SK-N-SH treated with all-trans-retinoic acid at 6 μM for 48 hours (cell line): ENCODE measurements at regions not wholly inside any gene's neighbourhood (a gene's known extent, or its start where the extent isn't known, plus 50 kb on each side); places are given as distances from the start of the nearest gene placed in this dataset.

ENCODE experiments used
- ATAC-seq: fragments of 200-7000 bp; cut with Tn5 transposase; 3 replicates; pipeline ENCODE4 v1.9.1; 2020; ENCODE audit warnings: mild to moderate bottlenecking, moderate library complexity
- ARNTL ChIP-seq: fragments of 450-650 bp; formaldehyde crosslinking; IDR thresholded peaks from 2 replicates; pipeline ENCODE4 v1.5.0; 2020; ENCODE audit warnings: low read depth, mild to moderate bottlenecking, moderate library complexity, borderline replicate concordance
- BACH2 ChIP-seq: fragments of 250-450 bp; sonication (Bioruptor Pico); IDR thresholded peaks from 2 replicates; pipeline ENCODE4 v1.9.0; 2021; ENCODE audit warnings: mild to moderate bottlenecking, borderline replicate concordance
- CSDC2 ChIP-seq: fragments of 250-450 bp; sonication (Bioruptor Pico); IDR thresholded peaks from 2 replicates; pipeline ENCODE4 v1.5.0; 2020; ENCODE audit warnings: mild to moderate bottlenecking, moderate library complexity
- ESRRG ChIP-seq: fragments of 250-450 bp; sonication (Bioruptor Pico); IDR thresholded peaks from 2 replicates; pipeline ENCODE4 v1.6.1; 2021; ENCODE audit warnings: mild to moderate bottlenecking
- GLIS3 ChIP-seq: fragments of 250-450 bp; sonication (Bioruptor Pico); IDR thresholded peaks from 2 replicates; pipeline ENCODE4 v1.5.0; 2020; ENCODE audit warnings: mild to moderate bottlenecking, moderate library complexity
- ISL1 ChIP-seq: fragments of 250-450 bp; sonication (Bioruptor Pico); IDR thresholded peaks from 2 replicates; pipeline ENCODE4 v2.1.2; 2022; ENCODE audit warnings: mild to moderate bottlenecking, moderate library complexity
- OSR1 ChIP-seq: fragments of 250-450 bp; sonication (Bioruptor Pico); IDR thresholded peaks from 2 replicates; pipeline ENCODE4 v1.8.0; 2022; ENCODE audit warnings: moderate library complexity, mild to moderate bottlenecking, inconsistent platforms
- PPARA ChIP-seq: fragments of 250-450 bp; sonication (Bioruptor Pico); IDR thresholded peaks from 2 replicates; pipeline ENCODE4 v1.5.0; 2020; ENCODE audit warnings: mild to moderate bottlenecking, borderline replicate concordance
- SNAI2 ChIP-seq: fragments of 250-450 bp; sonication (Bioruptor Pico); IDR thresholded peaks from 2 replicates; pipeline ENCODE4 v1.5.0; 2020; ENCODE audit warnings: mild to moderate bottlenecking, moderate library complexity
- TCF4 ChIP-seq: fragments of 250-450 bp; sonication (Bioruptor Pico); IDR thresholded peaks from 2 replicates; pipeline ENCODE4 v1.8.0; 2021; ENCODE audit warnings: mild to moderate bottlenecking, moderate library complexity, borderline replicate concordance
- TOX ChIP-seq: fragments of 250-450 bp; sonication (Bioruptor Pico); IDR thresholded peaks from 2 replicates; pipeline ENCODE4 v1.8.0; 2021; ENCODE audit warnings: mild to moderate bottlenecking, moderate library complexity, borderline replicate concordance
- ZC3H10 ChIP-seq: fragments of 250-450 bp; sonication (Bioruptor Pico); IDR thresholded peaks from 2 replicates; pipeline ENCODE4 v1.5.1; 2021; ENCODE audit warnings: mild to moderate bottlenecking, moderate library complexity
- ZFP30 ChIP-seq: fragments of 450-650 bp; formaldehyde crosslinking; IDR thresholded peaks from 2 replicates; pipeline ENCODE4 v1.5.0; 2022; ENCODE audit warnings: mild to moderate bottlenecking, moderate library complexity
- ZNF565 ChIP-seq: fragments of 450-650 bp; formaldehyde crosslinking; conservative IDR thresholded peaks from 2 replicates; pipeline ENCODE4 v1.5.0; 2020; ENCODE audit warnings: low read depth, mild to moderate bottlenecking, moderate library complexity
- ZNF70 ChIP-seq: fragments of 450-650 bp; formaldehyde crosslinking; IDR thresholded peaks from 2 replicates; pipeline ENCODE4 v1.5.0; 2020; ENCODE audit warnings: mild to moderate bottlenecking, moderate library complexity
- ZNF8 ChIP-seq: fragments of 450-650 bp; formaldehyde crosslinking; IDR thresholded peaks from 2 replicates; pipeline ENCODE4 v1.5.0; 2020; ENCODE audit warnings: mild to moderate bottlenecking, moderate library complexity
- TF ChIP-seq, protein P1 (sequence below): fragments of 250-450 bp; sonication (Bioruptor Pico); IDR thresholded peaks from 2 replicates; pipeline ENCODE4 v1.8.0; 2020; ENCODE audit warnings: mild to moderate bottlenecking, moderate library complexity, borderline replicate concordance
- TF ChIP-seq, protein P2 (sequence below): fragments of 250-450 bp; sonication (Bioruptor Pico); IDR thresholded peaks from 2 replicates; pipeline ENCODE4 v1.5.0; 2020; ENCODE audit warnings: mild to moderate bottlenecking, moderate library complexity
- TF ChIP-seq, protein P3 (sequence below): fragments of 250-450 bp; sonication (Bioruptor Pico); IDR thresholded peaks from 2 replicates; pipeline ENCODE4 v1.5.1; 2021; ENCODE audit warnings: mild to moderate bottlenecking, moderate library complexity
- TF ChIP-seq, protein P4 (sequence below): fragments of 250-450 bp; sonication (Bioruptor Pico); IDR thresholded peaks from 2 replicates; pipeline ENCODE4 v1.5.1; 2020; ENCODE audit warnings: low read depth, mild to moderate bottlenecking, moderate library complexity
- TF ChIP-seq, protein P5 (sequence below): fragments of 250-450 bp; sonication (Bioruptor Pico); IDR thresholded peaks from 2 replicates; pipeline ENCODE4 v1.8.0; 2021; ENCODE audit warnings: low read depth, mild to moderate bottlenecking, moderate library complexity, borderline replicate concordance

- ATAC-seq: no peak
- TF ChIP-seq ZNF8 (no peak), OSR1 (CRISPR knock-in tag) (no peak), ZNF70 (no peak), ISL1 (CRISPR knock-in tag) (no peak)
Observed at GRCh38 chr2:118641711-118642110, 205.7 kb downstream of the EN1 start.

GRCh38 chr2:118639371-118639770 is 208.1 kb downstream of the EN1 start:
- ATAC-seq: no peak
- TF ChIP-seq OSR1 (CRISPR knock-in tag) (no peak), CSDC2 (no peak), ZNF70 (no peak), ZNF565 (CRISPR knock-in tag) (no peak), SNAI2 (no peak), ZNF8 (no peak), TOX (CRISPR knock-in tag) (no peak), ZFP30 (no peak), ZC3H10 (no peak)
- TF ChIP-seq, protein P1, sequence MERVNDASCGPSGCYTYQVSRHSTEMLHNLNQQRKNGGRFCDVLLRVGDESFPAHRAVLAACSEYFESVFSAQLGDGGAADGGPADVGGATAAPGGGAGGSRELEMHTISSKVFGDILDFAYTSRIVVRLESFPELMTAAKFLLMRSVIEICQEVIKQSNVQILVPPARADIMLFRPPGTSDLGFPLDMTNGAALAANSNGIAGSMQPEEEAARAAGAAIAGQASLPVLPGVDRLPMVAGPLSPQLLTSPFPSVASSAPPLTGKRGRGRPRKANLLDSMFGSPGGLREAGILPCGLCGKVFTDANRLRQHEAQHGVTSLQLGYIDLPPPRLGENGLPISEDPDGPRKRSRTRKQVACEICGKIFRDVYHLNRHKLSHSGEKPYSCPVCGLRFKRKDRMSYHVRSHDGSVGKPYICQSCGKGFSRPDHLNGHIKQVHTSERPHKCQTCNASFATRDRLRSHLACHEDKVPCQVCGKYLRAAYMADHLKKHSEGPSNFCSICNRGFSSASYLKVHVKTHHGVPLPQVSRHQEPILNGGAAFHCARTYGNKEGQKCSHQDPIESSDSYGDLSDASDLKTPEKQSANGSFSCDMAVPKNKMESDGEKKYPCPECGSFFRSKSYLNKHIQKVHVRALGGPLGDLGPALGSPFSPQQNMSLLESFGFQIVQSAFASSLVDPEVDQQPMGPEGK (CRISPR knock-in tag): no peak
- TF ChIP-seq, protein P2, sequence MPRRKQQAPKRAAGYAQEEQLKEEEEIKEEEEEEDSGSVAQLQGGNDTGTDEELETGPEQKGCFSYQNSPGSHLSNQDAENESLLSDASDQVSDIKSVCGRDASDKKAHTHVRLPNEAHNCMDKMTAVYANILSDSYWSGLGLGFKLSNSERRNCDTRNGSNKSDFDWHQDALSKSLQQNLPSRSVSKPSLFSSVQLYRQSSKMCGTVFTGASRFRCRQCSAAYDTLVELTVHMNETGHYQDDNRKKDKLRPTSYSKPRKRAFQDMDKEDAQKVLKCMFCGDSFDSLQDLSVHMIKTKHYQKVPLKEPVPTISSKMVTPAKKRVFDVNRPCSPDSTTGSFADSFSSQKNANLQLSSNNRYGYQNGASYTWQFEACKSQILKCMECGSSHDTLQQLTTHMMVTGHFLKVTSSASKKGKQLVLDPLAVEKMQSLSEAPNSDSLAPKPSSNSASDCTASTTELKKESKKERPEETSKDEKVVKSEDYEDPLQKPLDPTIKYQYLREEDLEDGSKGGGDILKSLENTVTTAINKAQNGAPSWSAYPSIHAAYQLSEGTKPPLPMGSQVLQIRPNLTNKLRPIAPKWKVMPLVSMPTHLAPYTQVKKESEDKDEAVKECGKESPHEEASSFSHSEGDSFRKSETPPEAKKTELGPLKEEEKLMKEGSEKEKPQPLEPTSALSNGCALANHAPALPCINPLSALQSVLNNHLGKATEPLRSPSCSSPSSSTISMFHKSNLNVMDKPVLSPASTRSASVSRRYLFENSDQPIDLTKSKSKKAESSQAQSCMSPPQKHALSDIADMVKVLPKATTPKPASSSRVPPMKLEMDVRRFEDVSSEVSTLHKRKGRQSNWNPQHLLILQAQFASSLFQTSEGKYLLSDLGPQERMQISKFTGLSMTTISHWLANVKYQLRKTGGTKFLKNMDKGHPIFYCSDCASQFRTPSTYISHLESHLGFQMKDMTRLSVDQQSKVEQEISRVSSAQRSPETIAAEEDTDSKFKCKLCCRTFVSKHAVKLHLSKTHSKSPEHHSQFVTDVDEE (CRISPR knock-in tag): no peak

DNA sequence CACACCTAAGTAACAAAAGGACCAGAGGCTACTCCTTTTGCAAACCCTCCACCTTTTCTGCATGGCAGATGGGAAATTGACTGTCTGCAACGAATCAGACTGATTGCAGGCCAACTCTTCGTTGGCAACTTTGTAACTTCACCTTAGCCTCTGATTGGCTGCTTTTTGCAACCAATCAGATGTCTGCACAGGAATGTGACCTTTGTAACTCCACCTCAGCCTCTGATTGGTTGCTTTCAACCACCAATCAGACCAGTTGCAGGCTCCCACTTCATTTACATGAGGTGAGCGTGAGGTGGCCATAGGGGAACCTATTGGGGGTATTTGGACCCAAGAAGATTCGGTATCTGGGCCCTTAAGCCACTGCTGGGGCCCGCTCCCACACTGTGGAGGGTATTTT is 209.0 kb downstream of the EN1 start:
- ATAC-seq: no peak
- TF ChIP-seq OSR1 (CRISPR knock-in tag): no peak
- no peak for TF ChIP-seq SNAI2
- TF ChIP-seq ARNTL (CRISPR knock-in tag): no peak
- TF ChIP-seq CSDC2: no peak

DNA sequence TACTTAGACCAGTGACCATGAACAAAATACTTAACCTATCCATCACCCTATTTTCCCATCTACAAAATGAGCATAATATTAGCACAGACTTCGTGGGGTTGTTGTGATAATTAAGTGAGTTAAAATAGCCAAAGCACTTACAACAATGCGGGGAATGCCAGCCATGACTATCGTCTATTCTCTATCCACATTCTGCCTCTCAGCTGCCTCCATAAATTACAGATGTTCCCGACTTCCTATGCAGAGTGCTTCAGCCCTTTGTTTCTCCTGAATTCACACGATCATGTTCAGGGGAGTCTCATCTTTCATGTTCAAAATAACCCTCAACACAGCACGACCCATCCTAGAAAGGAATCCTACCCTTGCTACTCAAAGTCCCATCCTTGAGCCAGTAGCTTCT is 211.6 kb downstream of the EN1 start:
- no peak for ATAC-seq
- no peak for TF ChIP-seq ZFP30
- TF ChIP-seq ZNF8: no peak
- TF ChIP-seq TCF4 (CRISPR knock-in tag): no peak
- TF ChIP-seq, protein P1 (CRISPR knock-in tag): no peak
- no peak for TF ChIP-seq PPARA (CRISPR knock-in tag)
- no peak for TF ChIP-seq GLIS3 (CRISPR knock-in tag)
- no peak for TF ChIP-seq OSR1 (CRISPR knock-in tag)
- TF ChIP-seq, protein P3, sequence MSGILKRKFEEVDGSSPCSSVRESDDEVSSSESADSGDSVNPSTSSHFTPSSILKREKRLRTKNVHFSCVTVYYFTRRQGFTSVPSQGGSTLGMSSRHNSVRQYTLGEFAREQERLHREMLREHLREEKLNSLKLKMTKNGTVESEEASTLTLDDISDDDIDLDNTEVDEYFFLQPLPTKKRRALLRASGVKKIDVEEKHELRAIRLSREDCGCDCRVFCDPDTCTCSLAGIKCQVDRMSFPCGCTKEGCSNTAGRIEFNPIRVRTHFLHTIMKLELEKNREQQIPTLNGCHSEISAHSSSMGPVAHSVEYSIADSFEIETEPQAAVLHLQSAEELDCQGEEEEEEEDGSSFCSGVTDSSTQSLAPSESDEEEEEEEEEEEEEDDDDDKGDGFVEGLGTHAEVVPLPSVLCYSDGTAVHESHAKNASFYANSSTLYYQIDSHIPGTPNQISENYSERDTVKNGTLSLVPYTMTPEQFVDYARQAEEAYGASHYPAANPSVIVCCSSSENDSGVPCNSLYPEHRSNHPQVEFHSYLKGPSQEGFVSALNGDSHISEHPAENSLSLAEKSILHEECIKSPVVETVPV: no peak
- no peak for TF ChIP-seq BACH2
- TF ChIP-seq, protein P2 (CRISPR knock-in tag): no peak
- TF ChIP-seq ISL1 (CRISPR knock-in tag): no peak
- TF ChIP-seq ESRRG (CRISPR knock-in tag): no peak
- TF ChIP-seq, protein P4, sequence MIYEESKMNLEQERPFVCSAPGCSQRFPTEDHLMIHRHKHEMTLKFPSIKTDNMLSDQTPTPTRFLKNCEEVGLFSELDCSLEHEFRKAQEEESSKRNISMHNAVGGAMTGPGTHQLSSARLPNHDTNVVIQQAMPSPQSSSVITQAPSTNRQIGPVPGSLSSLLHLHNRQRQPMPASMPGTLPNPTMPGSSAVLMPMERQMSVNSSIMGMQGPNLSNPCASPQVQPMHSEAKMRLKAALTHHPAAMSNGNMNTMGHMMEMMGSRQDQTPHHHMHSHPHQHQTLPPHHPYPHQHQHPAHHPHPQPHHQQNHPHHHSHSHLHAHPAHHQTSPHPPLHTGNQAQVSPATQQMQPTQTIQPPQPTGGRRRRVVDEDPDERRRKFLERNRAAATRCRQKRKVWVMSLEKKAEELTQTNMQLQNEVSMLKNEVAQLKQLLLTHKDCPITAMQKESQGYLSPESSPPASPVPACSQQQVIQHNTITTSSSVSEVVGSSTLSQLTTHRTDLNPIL (CRISPR knock-in tag): no peak
- TF ChIP-seq ZNF565 (CRISPR knock-in tag): no peak
- TF ChIP-seq ZC3H10: no peak
- TF ChIP-seq, protein P5, sequence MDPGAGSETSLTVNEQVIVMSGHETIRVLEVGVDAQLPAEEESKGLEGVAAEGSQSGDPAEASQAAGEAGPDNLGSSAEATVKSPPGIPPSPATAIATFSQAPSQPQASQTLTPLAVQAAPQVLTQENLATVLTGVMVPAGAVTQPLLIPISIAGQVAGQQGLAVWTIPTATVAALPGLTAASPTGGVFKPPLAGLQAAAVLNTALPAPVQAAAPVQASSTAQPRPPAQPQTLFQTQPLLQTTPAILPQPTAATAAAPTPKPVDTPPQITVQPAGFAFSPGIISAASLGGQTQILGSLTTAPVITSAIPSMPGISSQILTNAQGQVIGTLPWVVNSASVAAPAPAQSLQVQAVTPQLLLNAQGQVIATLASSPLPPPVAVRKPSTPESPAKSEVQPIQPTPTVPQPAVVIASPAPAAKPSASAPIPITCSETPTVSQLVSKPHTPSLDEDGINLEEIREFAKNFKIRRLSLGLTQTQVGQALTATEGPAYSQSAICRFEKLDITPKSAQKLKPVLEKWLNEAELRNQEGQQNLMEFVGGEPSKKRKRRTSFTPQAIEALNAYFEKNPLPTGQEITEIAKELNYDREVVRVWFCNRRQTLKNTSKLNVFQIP (CRISPR knock-in tag): no peak
- TF ChIP-seq ZNF70: no peak
- TF ChIP-seq ARNTL (CRISPR knock-in tag): no peak
- TF ChIP-seq, all 23 proteins: peak for 0
